ENCODE measurements at regions not wholly inside any gene's neighbourhood (a gene's known extent, or its start where the extent isn't known, plus 50 kb on each side); places are given as distances from the start of the nearest gene placed in this dataset.
"Not testable (repeated sequence)": the region's sequence is repeated elsewhere in the genome, so short reads cannot be mapped to it uniquely, and the experiment has no call there.

DNA sequence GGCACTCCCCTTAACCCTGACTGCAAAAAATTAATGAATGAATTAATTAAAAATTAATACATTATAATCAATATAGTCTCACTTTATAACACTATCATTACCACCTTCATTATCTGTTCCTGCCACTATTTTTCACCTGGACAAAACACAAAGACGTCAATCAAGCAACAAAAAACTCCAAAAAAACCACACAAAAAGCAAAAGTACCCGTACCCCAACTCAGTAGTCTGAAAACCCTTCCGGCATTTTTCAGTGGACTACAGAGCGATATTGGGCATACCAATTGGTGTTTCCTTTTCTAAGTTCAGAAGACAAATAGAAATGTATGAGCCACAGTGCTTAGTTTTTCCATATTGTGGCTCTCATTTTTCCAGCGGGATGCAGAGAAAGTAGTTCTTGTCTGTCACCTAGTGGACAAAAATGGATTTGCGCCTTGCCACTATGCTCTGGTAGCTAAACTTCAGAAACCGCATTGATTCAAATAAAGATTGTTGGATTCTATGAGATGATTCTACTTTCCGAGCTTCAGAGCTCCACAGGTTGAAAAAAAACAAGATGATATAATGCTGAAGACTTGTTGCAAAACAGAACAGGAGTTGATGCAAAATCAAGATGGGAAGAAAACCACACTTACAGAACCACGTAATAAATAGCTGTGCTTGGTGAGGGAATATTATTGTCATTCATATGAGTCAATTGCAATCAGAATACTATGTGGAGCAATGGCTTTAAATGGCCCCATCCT is 50.6 kb upstream of the ITGB1 start:
- peak; percentile 51 to 69 for DNase-seq

DNA sequence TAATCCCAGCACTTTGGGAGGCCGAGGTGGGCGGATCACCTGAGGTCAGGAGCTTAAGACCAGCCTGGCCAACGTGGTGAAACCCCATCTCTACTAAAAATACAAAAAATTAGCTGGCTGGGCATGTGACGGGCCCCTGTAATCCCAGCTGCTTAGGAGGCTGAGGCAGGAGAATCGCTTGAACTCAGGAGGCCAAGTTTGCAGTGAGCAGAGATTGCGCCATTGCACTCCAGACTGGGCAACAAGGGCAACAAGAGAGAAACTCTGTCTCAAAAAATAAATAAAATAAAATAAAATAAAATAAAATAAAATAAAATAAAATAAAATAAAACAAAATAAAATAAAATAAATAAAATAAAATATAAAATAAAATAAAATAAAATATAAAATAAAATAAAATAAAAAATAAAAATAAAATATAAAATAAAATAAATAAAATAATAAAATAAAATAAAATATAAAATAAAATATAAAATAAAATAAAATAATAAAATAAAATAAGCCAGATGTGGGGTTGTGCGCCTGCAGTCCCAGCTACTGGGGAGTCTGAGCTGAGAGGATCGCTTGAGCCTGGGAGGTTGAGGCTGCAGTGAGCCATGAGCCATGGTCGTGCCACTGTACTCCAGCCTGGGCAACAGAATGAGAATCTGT is 49.8 kb upstream of the ITGB1 start:
- not testable (repeated sequence) for DNase-seq

Measured in right lung (tissue), 2 donors.